ENCODE measurements at regions not wholly inside any gene's neighbourhood (a gene's known extent, or its start where the extent isn't known, plus 50 kb on each side); places are given as distances from the start of the nearest gene placed in this dataset.

GRCh38 chr4:36582198-36582597 is 300.8 kb downstream of the DTHD1 start:
- TF ChIP-seq CTCF (IDR thresholded peaks at IDR 0.05; ENCODE audit: unreplicated experiment): no peak
- no peaks in the 10 kb centered on the region for H3K27me3 Mint-ChIP-seq (ENCODE audit: unreplicated experiment)
- H3K27ac Mint-ChIP-seq (ENCODE audit: unreplicated experiment): no peak overlapping the region
- H3K4me1 Mint-ChIP-seq (ENCODE audit: low read depth, unreplicated experiment): no peaks in the 10 kb centered on the region
- H3K4me3 Mint-ChIP-seq (ENCODE audit: low read depth, unreplicated experiment): no peak overlapping the region
- DNase-seq: no peak
- intact Hi-C loops (cut with micrococcal nuclease; ENCODE audit: unreplicated experiment): no loop called here
- CTCF ChIA-PET: no interaction called here
- no TSS peak for BruUV-seq (replicated peaks)
- H3K9me3 Mint-ChIP-seq (ENCODE audit: low read depth, unreplicated experiment): no peaks in the 10 kb centered on the region
- no peaks in the 10 kb centered on the region for H3K36me3 Mint-ChIP-seq (ENCODE audit: insufficient read depth, unreplicated experiment)

- Mint-ChIP-seq H3K27ac (ENCODE audit: unreplicated experiment) (no peak overlapping the region), H3K4me1 (ENCODE audit: low read depth, unreplicated experiment) (no peaks in the 10 kb centered on the region), H3K9me3 (ENCODE audit: low read depth, unreplicated experiment) (peaks cover 3% of the 10 kb centered on the region), H3K27me3 (ENCODE audit: unreplicated experiment) (no peaks in the 10 kb centered on the region), H3K36me3 (ENCODE audit: insufficient read depth, unreplicated experiment) (no peaks in the 10 kb centered on the region), H3K4me3 (ENCODE audit: low read depth, unreplicated experiment) (no peak overlapping the region)
- no TSS peak for BruUV-seq (replicated peaks)
- CTCF ChIA-PET: no interaction called here
- DNase-seq: no peak
- intact Hi-C loops (cut with micrococcal nuclease; ENCODE audit: unreplicated experiment): no loop called here
- TF ChIP-seq CTCF (IDR thresholded peaks at IDR 0.05; ENCODE audit: unreplicated experiment): no peak
Observed at GRCh38 chr4:36587909-36588472, 306.6 kb downstream of the DTHD1 start.

GRCh38 chr4:36590343-36590742 is 308.9 kb downstream of the DTHD1 start:
- Mint-ChIP-seq H3K9me3 (ENCODE audit: low read depth, unreplicated experiment) (peaks cover 3% of the 10 kb centered on the region), H3K4me1 (ENCODE audit: low read depth, unreplicated experiment) (no peaks in the 10 kb centered on the region), H3K27ac (ENCODE audit: unreplicated experiment) (no peak overlapping the region), H3K27me3 (ENCODE audit: unreplicated experiment) (no peaks in the 10 kb centered on the region), H3K4me3 (ENCODE audit: low read depth, unreplicated experiment) (no peak overlapping the region), H3K36me3 (ENCODE audit: insufficient read depth, unreplicated experiment) (no peaks in the 10 kb centered on the region)
- intact Hi-C loops (cut with micrococcal nuclease; ENCODE audit: unreplicated experiment): no loop called here
- no peak for DNase-seq
- no peak for TF ChIP-seq CTCF (IDR thresholded peaks at IDR 0.05; ENCODE audit: unreplicated experiment)
- CTCF ChIA-PET: no interaction called here
- BruUV-seq (replicated peaks): no TSS peak

GRCh38 chr4:36601864-36602495 is 320.6 kb downstream of the DTHD1 start:
- intact Hi-C loops (cut with micrococcal nuclease; ENCODE audit: unreplicated experiment): no loop called here
- H3K4me3 Mint-ChIP-seq (ENCODE audit: low read depth, unreplicated experiment): no peak overlapping the region
- H3K4me1 Mint-ChIP-seq (ENCODE audit: low read depth, unreplicated experiment): no peaks in the 10 kb centered on the region
- CTCF ChIA-PET: no interaction called here
- TF ChIP-seq CTCF (IDR thresholded peaks at IDR 0.05; ENCODE audit: unreplicated experiment): no peak
- H3K9me3 Mint-ChIP-seq (ENCODE audit: low read depth, unreplicated experiment): no peaks in the 10 kb centered on the region
- DNase-seq: no peak
- BruUV-seq (replicated peaks): no TSS peak
- H3K36me3 Mint-ChIP-seq (ENCODE audit: insufficient read depth, unreplicated experiment): no peaks in the 10 kb centered on the region
- no peak overlapping the region for H3K27ac Mint-ChIP-seq (ENCODE audit: unreplicated experiment)
- H3K27me3 Mint-ChIP-seq (ENCODE audit: unreplicated experiment): no peaks in the 10 kb centered on the region

All from Calu3 (cell line).